ENCODE measurements at regions not wholly inside any gene's neighbourhood (a gene's known extent, or its start where the extent isn't known, plus 50 kb on each side); places are given as distances from the start of the nearest gene placed in this dataset.
"Not testable (repeated sequence)": the region's sequence is repeated elsewhere in the genome, so short reads cannot be mapped to it uniquely, and the experiment has no call there.

- no peak for DNase-seq
Measured at GRCh38 chr3:115254492-115255196, 107.6 kb upstream of the ZBTB20 start.

DNA sequence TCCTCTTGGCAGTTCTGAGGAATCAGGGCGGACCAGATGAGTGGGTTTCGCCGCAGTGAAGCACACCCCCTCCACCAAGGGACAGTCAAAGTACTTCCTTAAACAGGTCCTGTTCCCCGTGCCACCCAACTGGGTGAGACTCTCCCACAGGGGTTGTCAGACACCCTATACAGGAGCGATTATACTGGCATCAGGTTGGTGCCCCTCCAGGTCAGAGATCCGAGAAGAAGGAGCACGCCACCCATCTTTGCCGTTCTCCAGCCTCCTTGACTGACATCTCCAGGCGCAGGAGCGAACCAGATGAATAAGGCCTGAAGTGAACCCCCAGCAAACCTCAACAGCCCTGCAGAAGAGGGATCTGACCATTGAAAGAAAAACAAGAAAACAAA is 108.1 kb upstream of the ZBTB20 start:
- no peak for DNase-seq

GRCh38 chr3:115270849-115271248 is 123.8 kb upstream of the ZBTB20 start:
- DNase-seq = no peak

DNA sequence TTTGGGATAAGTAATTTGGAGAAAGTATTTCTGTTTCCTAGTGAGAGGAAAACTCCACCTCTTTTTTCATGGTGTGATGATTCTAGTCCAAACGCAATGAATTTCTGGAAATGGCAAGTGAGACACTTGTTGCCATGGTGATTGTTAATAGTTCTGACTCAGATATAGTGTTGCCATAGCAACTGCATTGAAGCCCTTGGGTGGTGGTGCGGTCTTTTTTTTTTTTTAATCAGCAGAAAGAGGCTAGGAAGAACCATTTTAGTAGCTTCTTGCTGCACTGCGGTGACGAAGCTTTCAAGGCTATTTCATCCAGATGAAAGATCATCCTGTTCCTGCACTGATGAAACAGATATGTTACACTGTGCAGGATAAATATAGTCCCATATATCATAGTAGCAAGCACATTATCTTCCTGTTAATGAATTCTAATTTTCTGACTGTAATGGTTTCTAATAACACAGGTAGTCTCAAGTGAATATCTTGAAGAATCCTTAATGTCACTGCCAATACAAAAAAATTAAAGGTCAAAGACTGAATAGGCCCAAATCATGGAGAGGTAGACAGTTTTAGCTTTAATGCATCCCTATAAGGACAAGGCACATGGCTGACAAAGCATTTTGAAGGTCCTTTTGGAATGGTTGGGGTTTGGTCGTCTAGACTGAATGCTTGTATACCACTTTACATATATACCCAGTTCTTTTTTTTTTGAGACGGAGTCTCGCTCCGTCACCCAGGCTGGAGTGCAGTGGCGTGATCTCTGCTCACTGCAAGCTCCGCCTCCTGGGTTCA is 125.1 kb upstream of the ZBTB20 start:
- DNase-seq = no peak

GRCh38 chr3:115275896-115276295 is 128.8 kb upstream of the ZBTB20 start:
- no peak for DNase-seq

- DNase-seq = no peak
Measured at GRCh38 chr3:115279939-115280338, 132.9 kb upstream of the ZBTB20 start.

DNA sequence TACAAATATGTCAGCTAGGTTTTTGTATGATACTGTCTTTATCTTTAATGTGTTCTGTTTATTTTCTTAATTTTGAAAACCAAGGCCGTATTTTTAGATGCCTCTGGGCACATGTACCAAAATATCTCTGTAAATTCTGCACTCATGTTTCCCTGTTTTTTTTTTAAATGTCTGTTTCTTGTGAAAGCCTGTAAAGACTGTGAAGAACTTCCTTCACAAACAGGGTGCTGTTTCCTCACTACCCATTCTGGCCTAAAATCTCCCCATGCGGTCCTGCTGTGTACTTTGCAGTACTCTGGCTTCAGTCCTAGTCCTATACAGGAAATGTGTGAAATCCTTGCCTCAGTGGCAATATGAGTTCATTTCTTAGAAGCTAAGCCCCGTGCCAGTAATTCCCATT is 133.4 kb upstream of the ZBTB20 start:
- DNase-seq = no peak

DNA sequence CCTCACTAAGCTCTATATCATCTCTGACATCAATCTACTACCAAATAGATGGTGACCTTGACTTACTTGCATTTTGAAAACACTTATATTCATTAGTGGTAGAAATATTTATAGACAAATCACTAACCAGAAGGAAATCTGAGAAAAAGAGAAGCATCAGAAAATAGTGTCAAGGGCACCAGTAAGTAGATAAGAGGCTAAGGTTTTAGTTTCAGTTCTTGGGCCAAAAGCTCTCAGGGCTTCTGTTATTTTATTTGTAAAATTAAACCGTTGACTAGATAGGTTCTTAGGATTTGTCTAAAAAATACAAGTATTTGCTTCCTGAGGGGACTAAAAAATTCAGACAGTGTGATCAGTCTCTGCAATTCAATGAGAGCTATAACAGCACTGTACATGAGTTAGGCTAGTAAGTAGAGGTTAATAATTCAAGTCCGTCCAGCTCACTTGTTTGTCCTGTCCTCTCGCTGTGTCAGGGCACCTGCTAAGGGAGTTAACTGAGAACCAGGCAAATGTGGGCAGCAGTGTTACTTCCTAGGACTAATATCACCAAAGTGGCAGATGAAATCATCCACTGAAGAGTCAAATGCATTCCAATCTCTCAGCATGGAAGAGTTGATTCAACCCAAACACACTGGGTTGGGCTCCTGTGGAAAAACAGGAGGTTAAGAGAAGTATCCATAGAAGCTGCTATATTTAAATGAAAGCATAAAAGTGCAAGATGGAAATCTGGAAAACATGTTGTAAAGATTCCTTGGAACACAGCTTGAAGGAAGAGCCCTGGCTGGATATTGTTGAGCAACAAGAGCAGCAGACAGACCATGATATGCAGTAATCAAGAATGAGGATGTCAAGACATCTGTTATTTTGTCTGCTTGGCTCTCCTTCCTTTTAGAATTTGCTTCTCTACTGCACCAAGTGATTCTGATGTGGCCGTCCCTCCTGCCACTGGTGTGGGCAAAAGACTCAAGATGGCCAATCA is 134.9 kb upstream of the ZBTB20 start:
- DNase-seq = no peak

- DNase-seq = no peak
Measured at GRCh38 chr3:115284980-115285379, 137.9 kb upstream of the ZBTB20 start.

- DNase-seq = no peak
Measured at GRCh38 chr3:115286529-115287197, 139.6 kb upstream of the ZBTB20 start.

DNA sequence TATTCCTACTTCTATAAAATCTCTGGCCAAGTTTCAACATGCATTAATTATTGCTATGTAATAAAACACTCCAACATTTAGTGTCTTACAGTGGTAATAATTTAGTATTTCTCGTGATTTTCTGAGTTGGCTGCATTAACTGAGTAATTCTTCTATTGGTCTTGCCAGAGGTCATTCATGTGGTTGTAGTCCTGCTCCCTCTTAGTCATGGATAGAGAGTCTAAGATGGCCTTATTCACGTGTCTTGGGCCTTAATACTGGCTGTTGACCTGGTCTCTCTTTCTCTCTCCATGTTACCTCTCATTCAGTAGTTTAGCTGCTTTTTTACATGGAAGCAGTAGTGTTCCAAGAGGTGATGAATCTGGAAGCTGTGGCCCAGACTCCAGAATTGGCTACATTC is 140.1 kb upstream of the ZBTB20 start:
- no peak for DNase-seq

- DNase-seq = no peak
Measured at GRCh38 chr3:115292131-115292530, 145.0 kb upstream of the ZBTB20 start.

DNA sequence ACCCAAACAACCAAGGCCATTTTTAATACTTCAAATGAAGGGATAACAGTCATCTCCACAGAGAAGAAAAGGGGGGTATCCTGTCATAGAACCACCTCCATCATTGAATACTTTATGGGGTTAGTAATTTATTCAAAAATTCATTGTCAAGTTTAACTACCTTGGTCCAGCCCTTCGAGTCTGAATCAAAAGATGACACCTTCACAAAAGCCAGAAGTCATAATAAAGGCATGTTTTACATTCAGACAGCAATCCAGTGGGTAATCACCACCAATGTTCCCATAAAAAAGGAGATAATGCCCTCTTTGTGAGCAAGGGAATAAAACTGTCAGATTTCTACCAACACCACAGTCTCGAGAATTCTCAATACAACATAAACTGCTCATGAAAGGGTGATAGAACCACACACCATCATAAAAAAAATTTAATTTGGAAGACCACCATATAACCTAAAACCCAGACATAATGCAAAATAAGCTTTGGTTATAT is 145.6 kb upstream of the ZBTB20 start:
- no peak for DNase-seq

DNA sequence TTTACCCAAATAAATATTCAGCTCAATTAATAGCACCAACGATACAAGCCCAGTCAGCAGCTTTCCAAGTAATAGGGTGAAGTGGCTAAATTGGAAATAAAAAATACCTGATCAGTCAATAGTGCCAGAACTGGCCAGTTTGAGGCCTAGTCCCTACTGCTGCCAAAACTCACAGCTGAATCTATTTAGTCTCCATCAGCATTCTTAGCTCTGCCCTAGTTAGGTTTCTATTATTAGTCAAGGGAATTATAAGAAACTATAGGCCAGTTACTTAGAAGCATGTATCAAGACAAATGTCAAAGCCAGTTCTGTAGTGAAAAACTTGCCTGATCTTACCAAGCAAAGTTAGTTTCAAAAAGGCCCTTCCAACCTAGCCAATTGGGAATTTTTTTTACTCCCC is 146.2 kb upstream of the ZBTB20 start:
- no peak for DNase-seq

GRCh38 chr3:115301364-115301860 is 154.3 kb upstream of the ZBTB20 start:
- DNase-seq = no peak

- DNase-seq = not testable (repeated sequence)
Measured at GRCh38 chr3:115317953-115318352, 170.9 kb upstream of the ZBTB20 start.

DNA sequence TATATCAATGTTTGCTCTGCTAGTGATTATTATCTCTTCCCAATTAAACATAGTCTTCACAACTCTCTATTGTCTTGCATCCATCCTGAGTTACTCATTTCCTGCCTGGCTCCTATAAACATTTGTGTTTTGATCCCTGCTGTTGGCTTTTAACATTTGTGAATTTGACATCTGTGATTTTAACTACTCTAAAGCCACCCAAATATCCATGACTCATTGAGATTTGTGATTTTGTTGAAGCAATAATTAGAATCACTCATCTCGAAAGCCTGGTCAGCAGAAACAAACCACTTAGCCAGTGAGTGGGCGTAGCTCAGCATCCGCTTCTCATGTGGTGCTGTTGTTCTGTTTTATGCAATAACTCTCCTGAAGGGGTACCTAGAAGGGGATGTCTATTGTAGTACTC is 174.3 kb upstream of the ZBTB20 start:
- DNase-seq = no peak

- no peak for DNase-seq
Measured at GRCh38 chr3:115322901-115323300, 175.8 kb upstream of the ZBTB20 start.

DNA sequence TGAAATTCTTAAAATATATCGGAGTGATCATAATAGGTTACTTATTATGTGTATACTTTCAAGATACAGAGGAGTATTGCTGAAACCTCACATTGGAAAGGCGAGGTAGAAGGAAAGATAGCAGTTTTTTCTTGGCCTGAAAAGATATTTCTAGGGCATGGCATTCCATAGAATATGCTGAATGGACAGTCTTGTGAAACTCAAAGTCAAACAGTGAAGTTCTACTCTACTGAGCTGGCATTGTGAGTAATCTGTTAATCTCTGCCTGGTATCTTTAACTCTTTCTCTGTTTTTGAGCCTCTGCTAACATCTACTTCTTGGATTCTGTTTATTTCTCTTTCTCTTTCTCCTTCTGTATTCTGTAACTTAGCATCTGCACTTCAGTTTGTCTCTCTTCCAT is 176.3 kb upstream of the ZBTB20 start:
- no peak for DNase-seq

- DNase-seq = no peak
Measured at GRCh38 chr3:115324056-115324455, 177.0 kb upstream of the ZBTB20 start.

- no peak for DNase-seq
Measured at GRCh38 chr3:115325539-115325938, 178.5 kb upstream of the ZBTB20 start.

GRCh38 chr3:115330430-115330829 is 183.3 kb upstream of the ZBTB20 start:
- no peak for DNase-seq
